ENCODE measurements at regions not wholly inside any gene's neighbourhood (a gene's known extent, or its start where the extent isn't known, plus 50 kb on each side); places are given as distances from the start of the nearest gene placed in this dataset.
A peak's percentile ranks its signal among the peaks of the same experiment; 100 is the strongest.
"Not testable (repeated sequence)": the region's sequence is repeated elsewhere in the genome, so short reads cannot be mapped to it uniquely, and the experiment has no call there.

- DNase-seq, result no peak
Observed at GRCh38 chr10:64369885-64370773, 848.9 kb downstream of the REEP3 start.

GRCh38 chr10:64374346-64374745 is 853.1 kb downstream of the REEP3 start:
- DNase-seq, result no peak

- DNase-seq, result no peak
Observed at GRCh38 chr10:64376167-64376566, 855.0 kb downstream of the REEP3 start.

- DNase-seq, result peak; percentile 22
Observed at GRCh38 chr10:64379898-64380297, 858.7 kb downstream of the REEP3 start.

GRCh38 chr10:64385355-64385754 is 864.2 kb downstream of the REEP3 start:
- DNase-seq, result no peak

- DNase-seq, result no peak
Observed at GRCh38 chr10:64394744-64395143, 873.5 kb downstream of the REEP3 start.

- DNase-seq, result no peak
Observed at GRCh38 chr10:64396105-64396708, 875.0 kb downstream of the REEP3 start.

GRCh38 chr10:64397125-64397524 is 875.9 kb downstream of the REEP3 start:
- no peak for DNase-seq

GRCh38 chr10:64408391-64409183 is 887.4 kb downstream of the REEP3 start:
- no peak for DNase-seq

GRCh38 chr10:64409349-64409748 is 888.1 kb downstream of the REEP3 start:
- no peak for DNase-seq

- no peak for DNase-seq
Observed at GRCh38 chr10:64416011-64416410, 894.8 kb downstream of the REEP3 start.

- no peak for DNase-seq
Observed at GRCh38 chr10:64419461-64419860, 898.3 kb downstream of the REEP3 start.

GRCh38 chr10:64426745-64427144 is 905.5 kb downstream of the REEP3 start:
- no peak for DNase-seq

- no peak for DNase-seq
Observed at GRCh38 chr10:64430690-64431323, 909.6 kb downstream of the REEP3 start.

- DNase-seq, result not testable (repeated sequence)
Observed at GRCh38 chr10:64441872-64442271, 920.7 kb downstream of the REEP3 start.

- DNase-seq, result no peak
Observed at GRCh38 chr10:64444163-64444562, 923.0 kb downstream of the REEP3 start.

GRCh38 chr10:64444564-64444963 is 923.4 kb downstream of the REEP3 start:
- DNase-seq, result no peak

GRCh38 chr10:64449603-64450002 is 928.4 kb downstream of the REEP3 start:
- DNase-seq, result no peak

- no peak for DNase-seq
Observed at GRCh38 chr10:64450312-64450711, 929.1 kb downstream of the REEP3 start.

GRCh38 chr10:64454962-64455361 is 933.8 kb downstream of the REEP3 start:
- DNase-seq, result no peak

GRCh38 chr10:64458306-64458705 is 937.1 kb downstream of the REEP3 start:
- no peak for DNase-seq

- DNase-seq, result no peak
Observed at GRCh38 chr10:64463406-64463805, 942.2 kb downstream of the REEP3 start.

- no peak for DNase-seq
Observed at GRCh38 chr10:64465653-64466052, 944.5 kb downstream of the REEP3 start.
